ENCODE measurements at regions not wholly inside any gene's neighbourhood (a gene's known extent, or its start where the extent isn't known, plus 50 kb on each side); places are given as distances from the start of the nearest gene placed in this dataset.
"Not testable (repeated sequence)": the region's sequence is repeated elsewhere in the genome, so short reads cannot be mapped to it uniquely, and the experiment has no call there.

- DNase-seq (ENCODE audit: low read depth in 2 of 2): no peak
- H3K4me3 ChIP-seq (replicated peaks in 1 of 2; ENCODE audit: low read depth in 2 of 2, low read length in 2 of 2): no peak overlapping the region
- TF ChIP-seq CTCF (IDR thresholded peaks at IDR 0.05; ENCODE audit: low read depth, low read length): no peak
Measured at GRCh38 chr14:43316427-43316826, 1190.7 kb downstream of the FSCB start.

GRCh38 chr14:43313719-43314118 lies 1193.4 kb downstream of the FSCB start:
- TF ChIP-seq CTCF (IDR thresholded peaks at IDR 0.05; ENCODE audit: low read depth, low read length): no peak
- DNase-seq (ENCODE audit: low read depth in 2 of 2): no peak
- H3K4me3 ChIP-seq (replicated peaks in 1 of 2; ENCODE audit: low read depth in 2 of 2, low read length in 2 of 2): no peak overlapping the region

GRCh38 chr14:43308421-43309110 lies 1198.5 kb downstream of the FSCB start:
- no peak overlapping the region for H3K4me3 ChIP-seq (replicated peaks in 1 of 2; ENCODE audit: low read depth in 2 of 2, low read length in 2 of 2)
- DNase-seq (ENCODE audit: low read depth in 2 of 2): no peak
- no peak for TF ChIP-seq CTCF (IDR thresholded peaks at IDR 0.05; ENCODE audit: low read depth, low read length)

- DNase-seq (ENCODE audit: low read depth in 2 of 2): no peak
- H3K4me3 ChIP-seq (replicated peaks in 1 of 2; ENCODE audit: low read depth in 2 of 2, low read length in 2 of 2): no peak overlapping the region
Measured at GRCh38 chr14:43307836-43308235, 1199.2 kb downstream of the FSCB start.

GRCh38 chr14:43306053-43306452 lies 1201.0 kb downstream of the FSCB start:
- TF ChIP-seq CTCF (IDR thresholded peaks at IDR 0.05; ENCODE audit: low read depth, low read length): no peak
- H3K4me3 ChIP-seq (replicated peaks in 1 of 2; ENCODE audit: low read depth in 2 of 2, low read length in 2 of 2): no peak overlapping the region
- no peak for DNase-seq (ENCODE audit: low read depth in 2 of 2)

More at GRCh38 chr14:43307836-43308235, 1199.2 kb downstream of the FSCB start:
- no peak for TF ChIP-seq CTCF (IDR thresholded peaks at IDR 0.05; ENCODE audit: low read depth, low read length)

- no peak overlapping the region for H3K4me3 ChIP-seq (replicated peaks in 1 of 2; ENCODE audit: low read depth in 2 of 2, low read length in 2 of 2)
- DNase-seq (ENCODE audit: low read depth in 2 of 2): no peak
- TF ChIP-seq CTCF (IDR thresholded peaks at IDR 0.05; ENCODE audit: low read depth, low read length): no peak
Measured at GRCh38 chr14:43297794-43298193, 1209.3 kb downstream of the FSCB start.

GRCh38 chr14:43296061-43296460 lies 1211.0 kb downstream of the FSCB start:
- not testable (repeated sequence) for DNase-seq (ENCODE audit: low read depth in 2 of 2); H3K4me3 ChIP-seq (replicated peaks in 1 of 2; ENCODE audit: low read depth in 2 of 2, low read length in 2 of 2)
